ENCODE measurements at regions not wholly inside any gene's neighbourhood (a gene's known extent, or its start where the extent isn't known, plus 50 kb on each side); places are given as distances from the start of the nearest gene placed in this dataset.
"Not testable (repeated sequence)": the region's sequence is repeated elsewhere in the genome, so short reads cannot be mapped to it uniquely, and the experiment has no call there.

GRCh38 chr6:86030875-86031274 lies 388.2 kb upstream of the SYNCRIP start:
- no peaks in the 10 kb centered on the region for H3K9me3 ChIP-seq (ENCODE audit: control insufficient read depth in 2 of 3, insufficient read depth in 1 of 3, low read length in 3 of 3)
- H3K4me1 ChIP-seq (ENCODE audit: control insufficient read depth in 2 of 3, insufficient read depth in 2 of 3, low read depth in 1 of 3, low read length in 3 of 3) = no peaks in the 10 kb centered on the region
- DNase-seq = peak in 1 of 5 donors; percentile 7
- no peak overlapping the region for H3K9ac ChIP-seq (ENCODE audit: low read length in 3 of 3)
- no peak overlapping the region for H3K4me3 ChIP-seq (ENCODE audit: low read length in 3 of 3)
- TF ChIP-seq CTCF (IDR thresholded peaks at IDR 0.05; ENCODE audit: borderline replicate concordance, extremely low read depth, insufficient read depth) = no peak
- intact Hi-C loops (cut with DNase I) = no loop called here
- FAIRE-seq = no peak
- H3K36me3 ChIP-seq (ENCODE audit: control insufficient read depth in 2 of 3, insufficient read depth in 3 of 3, low read length in 3 of 3) = no peaks in the 10 kb centered on the region
- H3K27me3 ChIP-seq (ENCODE audit: control insufficient read depth, insufficient read depth, low read length) = no peaks in the 10 kb centered on the region
- no peak overlapping the region for H3K27ac ChIP-seq (ENCODE audit: low read depth in 2 of 2, low read length in 2 of 2)

DNA sequence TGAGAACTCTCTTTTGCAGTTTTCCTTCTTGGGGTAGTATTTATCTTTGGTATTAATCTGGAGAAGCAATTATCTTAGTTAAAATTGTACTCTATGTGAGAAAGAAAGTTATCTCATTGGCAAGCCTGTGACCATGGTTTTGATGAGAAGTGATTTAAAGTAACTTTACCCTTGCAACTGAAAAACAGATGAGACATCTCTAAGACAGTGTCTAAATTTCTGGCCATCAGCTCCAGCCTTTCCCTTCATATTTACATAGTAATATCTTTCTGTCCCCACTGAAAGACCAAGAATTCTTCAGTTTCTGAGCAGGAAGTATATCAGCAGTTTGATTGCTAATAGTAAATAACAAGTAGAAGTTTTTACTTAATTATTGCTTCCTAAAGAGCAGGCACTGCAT lies 386.1 kb upstream of the SYNCRIP start:
- no peak for FAIRE-seq
- no peak for DNase-seq

DNA sequence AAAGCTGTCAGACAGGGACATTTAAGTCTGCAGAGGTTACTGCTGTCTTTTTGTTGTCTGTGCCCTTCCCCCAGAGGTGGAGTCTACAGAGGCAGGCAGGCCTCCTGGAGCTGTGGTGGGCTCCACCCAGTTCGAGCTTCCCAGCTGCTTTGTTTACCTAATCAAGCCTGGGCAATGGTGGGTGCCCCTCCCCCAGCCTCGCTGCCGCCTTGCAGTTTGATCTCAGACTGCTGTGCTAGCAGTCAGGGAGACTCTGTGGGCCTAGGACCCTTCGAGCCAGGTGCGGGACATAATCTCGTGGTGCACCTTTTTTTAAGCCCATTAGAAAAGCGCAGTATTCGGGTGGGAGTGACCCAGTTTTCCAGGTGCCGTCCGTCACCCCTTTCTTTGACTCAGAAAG lies 384.2 kb upstream of the SYNCRIP start:
- H3K9me3 ChIP-seq (ENCODE audit: control insufficient read depth in 2 of 3, insufficient read depth in 1 of 3, low read length in 3 of 3); H3K9ac ChIP-seq (ENCODE audit: low read length in 3 of 3); H3K27me3 ChIP-seq (ENCODE audit: control insufficient read depth, insufficient read depth, low read length); FAIRE-seq; H3K4me1 ChIP-seq (ENCODE audit: control insufficient read depth in 2 of 3, insufficient read depth in 2 of 3, low read depth in 1 of 3, low read length in 3 of 3); intact Hi-C loops (cut with DNase I); H3K27ac ChIP-seq (ENCODE audit: low read depth in 2 of 2, low read length in 2 of 2); H3K4me3 ChIP-seq (ENCODE audit: low read length in 3 of 3); H3K36me3 ChIP-seq (ENCODE audit: control insufficient read depth in 2 of 3, insufficient read depth in 3 of 3, low read length in 3 of 3); DNase-seq: not testable (repeated sequence)

More for the DNA sequence above, 386.1 kb upstream of the SYNCRIP start:
- Histone ChIP-seq H3K27me3 (ENCODE audit: control insufficient read depth, insufficient read depth, low read length) (no peaks in the 10 kb centered on the region), H3K9me3 (ENCODE audit: control insufficient read depth in 2 of 3, insufficient read depth in 1 of 3, low read length in 3 of 3) (no peaks in the 10 kb centered on the region), H3K4me1 (ENCODE audit: control insufficient read depth in 2 of 3, insufficient read depth in 2 of 3, low read depth in 1 of 3, low read length in 3 of 3) (no peaks in the 10 kb centered on the region), H3K4me3 (ENCODE audit: low read length in 3 of 3) (no peak overlapping the region), H3K27ac (ENCODE audit: low read depth in 2 of 2, low read length in 2 of 2) (no peak overlapping the region), H3K9ac (ENCODE audit: low read length in 3 of 3) (no peak overlapping the region), H3K36me3 (ENCODE audit: control insufficient read depth in 2 of 3, insufficient read depth in 3 of 3, low read length in 3 of 3) (no peaks in the 10 kb centered on the region)
- TF ChIP-seq CTCF (IDR thresholded peaks at IDR 0.05; ENCODE audit: borderline replicate concordance, extremely low read depth, insufficient read depth) = no peak
- intact Hi-C loops (cut with DNase I) = no loop called here

- H3K27me3 ChIP-seq (ENCODE audit: control insufficient read depth, insufficient read depth, low read length) = no peaks in the 10 kb centered on the region
- no peak overlapping the region for H3K9ac ChIP-seq (ENCODE audit: low read length in 3 of 3)
- H3K27ac ChIP-seq (ENCODE audit: low read depth in 2 of 2, low read length in 2 of 2) = no peak overlapping the region
- no peak overlapping the region for H3K4me3 ChIP-seq (ENCODE audit: low read length in 3 of 3)
- no peak for FAIRE-seq
- peaks cover 0 to 2% (median 0%) of the 10 kb centered on the region in 3 donors for H3K4me1 ChIP-seq (ENCODE audit: control insufficient read depth in 2 of 3, insufficient read depth in 2 of 3, low read depth in 1 of 3, low read length in 3 of 3)
- H3K36me3 ChIP-seq (ENCODE audit: control insufficient read depth in 2 of 3, insufficient read depth in 3 of 3, low read length in 3 of 3) = no peaks in the 10 kb centered on the region
- intact Hi-C loops (cut with DNase I) = no loop called here
- H3K9me3 ChIP-seq (ENCODE audit: control insufficient read depth in 2 of 3, insufficient read depth in 1 of 3, low read length in 3 of 3) = no peaks in the 10 kb centered on the region
- no peak for TF ChIP-seq CTCF (IDR thresholded peaks at IDR 0.05; ENCODE audit: borderline replicate concordance, extremely low read depth, insufficient read depth)
- DNase-seq = no peak
These were observed 374.6 kb upstream of the SYNCRIP start for GRCh38 chr6:86017236-86017635.

Measured in kidney (tissue), 13 donors.